HG02852 (cell line): ENCODE measurements at regions not wholly inside any gene's neighbourhood (a gene's known extent, or its start where the extent isn't known, plus 50 kb on each side); places are given as distances from the start of the nearest gene placed in this dataset.
"Not testable (repeated sequence)": the region's sequence is repeated elsewhere in the genome, so short reads cannot be mapped to it uniquely, and the experiment has no call there.

Source experiments
- ATAC-seq: cut with Tn5 transposase; IDR thresholded peaks from one replicate; pipeline ENCODE4 v1.9.1; 2021; ENCODE audit warnings: mild to moderate bottlenecking, moderate library complexity; ENCODE audit not compliant: unreplicated experiment

GRCh38 chrX:120753413-120754251 is 122.0 kb downstream of the CT47B1 start:
- ATAC-seq: no peak

- no peak for ATAC-seq
Observed at GRCh38 chrX:120752431-120753082, 122.7 kb upstream of the C1GALT1C1 start.

GRCh38 chrX:120751683-120752082 is 121.8 kb upstream of the C1GALT1C1 start:
- no peak for ATAC-seq

- ATAC-seq: no peak
Observed at GRCh38 chrX:120750381-120750780, 120.5 kb upstream of the C1GALT1C1 start.

- peak; percentile 75 for ATAC-seq
Observed at GRCh38 chrX:120749141-120749846, 119.4 kb upstream of the C1GALT1C1 start.

- ATAC-seq: no peak
Observed at GRCh38 chrX:120746153-120746552, 116.3 kb upstream of the C1GALT1C1 start.

- no peak for ATAC-seq
Observed at GRCh38 chrX:120742946-120743665, 113.3 kb upstream of the C1GALT1C1 start.

- no peak for ATAC-seq
Observed at GRCh38 chrX:120741452-120741851, 111.6 kb upstream of the C1GALT1C1 start.

GRCh38 chrX:120740072-120740471 is 110.2 kb upstream of the C1GALT1C1 start:
- ATAC-seq: no peak

- ATAC-seq: no peak
Observed at GRCh38 chrX:120739300-120739699, 109.4 kb upstream of the C1GALT1C1 start.

- no peak for ATAC-seq
Observed at GRCh38 chrX:120736989-120737388, 107.1 kb upstream of the C1GALT1C1 start.

GRCh38 chrX:120735966-120736365 is 106.1 kb upstream of the C1GALT1C1 start:
- no peak for ATAC-seq

GRCh38 chrX:120732879-120733278 is 103.0 kb upstream of the C1GALT1C1 start:
- ATAC-seq: no peak

- ATAC-seq: no peak
Observed at GRCh38 chrX:120732461-120732860, 102.6 kb upstream of the C1GALT1C1 start.

GRCh38 chrX:120731386-120731785 is 101.5 kb upstream of the C1GALT1C1 start:
- ATAC-seq: no peak

- not testable (repeated sequence) for ATAC-seq
Observed at GRCh38 chrX:120729506-120730255, 99.8 kb upstream of the C1GALT1C1 start.

GRCh38 chrX:120727911-120728310 is 98.1 kb upstream of the C1GALT1C1 start:
- ATAC-seq: no peak

GRCh38 chrX:120727452-120727851 is 97.6 kb upstream of the C1GALT1C1 start:
- ATAC-seq: no peak

GRCh38 chrX:120726294-120726693 is 96.4 kb upstream of the C1GALT1C1 start:
- ATAC-seq: peak; percentile 99

GRCh38 chrX:120725874-120726273 is 96.0 kb upstream of the C1GALT1C1 start:
- ATAC-seq: peak; percentile 33
